SH-SY5Y (cell line): ENCODE measurements at regions not wholly inside any gene's neighbourhood (a gene's known extent, or its start where the extent isn't known, plus 50 kb on each side); places are given as distances from the start of the nearest gene placed in this dataset.

ENCODE experiments used
- GATA2 ChIP-seq: IDR thresholded peaks from 2 replicates; pipeline ENCODE4 v1.6.1; 2011; ENCODE audit warnings: mild to moderate bottlenecking, low read depth, low read length
- GATA3 ChIP-seq: IDR thresholded peaks from 2 replicates; pipeline ENCODE4 v1.6.1; 2011; ENCODE audit warnings: low read depth, mild to moderate bottlenecking, low read length, moderate library complexity

DNA sequence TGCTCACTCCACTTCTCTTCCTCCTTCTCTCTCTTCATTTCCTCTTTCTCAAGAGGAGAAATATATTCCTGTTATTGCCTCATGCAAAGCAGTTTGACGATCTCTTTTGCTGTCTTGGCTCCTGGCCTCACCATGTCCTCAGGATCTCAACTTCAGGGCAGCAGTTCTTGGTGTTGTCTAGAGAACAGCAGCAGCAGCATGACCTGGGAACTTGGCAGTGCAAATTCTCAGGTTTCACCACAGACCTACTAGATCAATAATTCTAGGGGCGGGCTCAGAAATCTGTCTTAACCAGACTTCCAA is 193.4 kb upstream of the EDNRA start:
- TF ChIP-seq GATA2 (no peak), GATA3 (no peak)
